ENCODE measurements at regions not wholly inside any gene's neighbourhood (a gene's known extent, or its start where the extent isn't known, plus 50 kb on each side); places are given as distances from the start of the nearest gene placed in this dataset.
"Not testable (repeated sequence)": the region's sequence is repeated elsewhere in the genome, so short reads cannot be mapped to it uniquely, and the experiment has no call there.

- Histone ChIP-seq H3K27me3 (ENCODE audit: low read depth, low read length) (no peaks in the 10 kb centered on the region), H3K36me3 (ENCODE audit: control insufficient read depth in 1 of 2, insufficient read depth in 2 of 2, low read length in 2 of 2) (no peaks in the 10 kb centered on the region), H3K27ac (ENCODE audit: low read length) (no peak overlapping the region), H3K4me3 (ENCODE audit: low read depth in 1 of 2, low read length in 2 of 2) (no peak overlapping the region), H3K9me3 (ENCODE audit: control insufficient read depth in 1 of 2, low read length in 2 of 2) (no peaks in the 10 kb centered on the region), H3K4me1 (ENCODE audit: control insufficient read depth in 1 of 2, insufficient read depth in 2 of 2, low read length in 2 of 2) (no peaks in the 10 kb centered on the region)
Measured at GRCh38 chr3:150132101-150132749, 161.5 kb upstream of the PFN2 start.

GRCh38 chr3:150131663-150132062, 161.0 kb upstream of the PFN2 start:
- Histone ChIP-seq H3K4me3 (ENCODE audit: low read depth in 1 of 2, low read length in 2 of 2) (no peak overlapping the region), H3K27me3 (ENCODE audit: low read depth, low read length) (no peaks in the 10 kb centered on the region), H3K27ac (ENCODE audit: low read length) (no peak overlapping the region), H3K4me1 (ENCODE audit: control insufficient read depth in 1 of 2, insufficient read depth in 2 of 2, low read length in 2 of 2) (no peaks in the 10 kb centered on the region), H3K9me3 (ENCODE audit: control insufficient read depth in 1 of 2, low read length in 2 of 2) (no peaks in the 10 kb centered on the region), H3K36me3 (ENCODE audit: control insufficient read depth in 1 of 2, insufficient read depth in 2 of 2, low read length in 2 of 2) (no peaks in the 10 kb centered on the region)

GRCh38 chr3:150130404-150131100, 159.9 kb upstream of the PFN2 start:
- Histone ChIP-seq H3K4me3 (ENCODE audit: low read depth in 1 of 2, low read length in 2 of 2) (no peak overlapping the region), H3K9me3 (ENCODE audit: control insufficient read depth in 1 of 2, low read length in 2 of 2) (no peaks in the 10 kb centered on the region), H3K27me3 (ENCODE audit: low read depth, low read length) (no peaks in the 10 kb centered on the region), H3K36me3 (ENCODE audit: control insufficient read depth in 1 of 2, insufficient read depth in 2 of 2, low read length in 2 of 2) (no peaks in the 10 kb centered on the region), H3K4me1 (ENCODE audit: control insufficient read depth in 1 of 2, insufficient read depth in 2 of 2, low read length in 2 of 2) (no peaks in the 10 kb centered on the region), H3K27ac (ENCODE audit: low read length) (no peak overlapping the region)

GRCh38 chr3:150129166-150129565, 158.5 kb upstream of the PFN2 start:
- Histone ChIP-seq H3K27ac (ENCODE audit: low read length) (no peak overlapping the region), H3K9me3 (ENCODE audit: control insufficient read depth in 1 of 2, low read length in 2 of 2) (no peaks in the 10 kb centered on the region), H3K4me3 (ENCODE audit: low read depth in 1 of 2, low read length in 2 of 2) (no peak overlapping the region), H3K36me3 (ENCODE audit: control insufficient read depth in 1 of 2, insufficient read depth in 2 of 2, low read length in 2 of 2) (no peaks in the 10 kb centered on the region), H3K27me3 (ENCODE audit: low read depth, low read length) (no peaks in the 10 kb centered on the region), H3K4me1 (ENCODE audit: control insufficient read depth in 1 of 2, insufficient read depth in 2 of 2, low read length in 2 of 2) (no peaks in the 10 kb centered on the region)

GRCh38 chr3:150128126-150128525, 157.4 kb upstream of the PFN2 start:
- Histone ChIP-seq H3K4me3 (ENCODE audit: low read depth in 1 of 2, low read length in 2 of 2) (no peak overlapping the region), H3K36me3 (ENCODE audit: control insufficient read depth in 1 of 2, insufficient read depth in 2 of 2, low read length in 2 of 2) (no peaks in the 10 kb centered on the region), H3K4me1 (ENCODE audit: control insufficient read depth in 1 of 2, insufficient read depth in 2 of 2, low read length in 2 of 2) (no peaks in the 10 kb centered on the region), H3K9me3 (ENCODE audit: control insufficient read depth in 1 of 2, low read length in 2 of 2) (no peaks in the 10 kb centered on the region), H3K27ac (ENCODE audit: low read length) (no peak overlapping the region), H3K27me3 (ENCODE audit: low read depth, low read length) (no peaks in the 10 kb centered on the region)

GRCh38 chr3:150127011-150127490, 156.4 kb upstream of the PFN2 start:
- no peaks in the 10 kb centered on the region for H3K27me3 ChIP-seq (ENCODE audit: low read depth, low read length)
- no peak overlapping the region for H3K4me3 ChIP-seq (ENCODE audit: low read depth in 1 of 2, low read length in 2 of 2)
- H3K27ac ChIP-seq (ENCODE audit: low read length), result no peak overlapping the region
- no peaks in the 10 kb centered on the region for H3K9me3 ChIP-seq (ENCODE audit: control insufficient read depth in 1 of 2, low read length in 2 of 2)
- H3K4me1 ChIP-seq (ENCODE audit: control insufficient read depth in 1 of 2, insufficient read depth in 2 of 2, low read length in 2 of 2), result no peaks in the 10 kb centered on the region
- H3K36me3 ChIP-seq (ENCODE audit: control insufficient read depth in 1 of 2, insufficient read depth in 2 of 2, low read length in 2 of 2), result no peaks in the 10 kb centered on the region

- H3K4me3 ChIP-seq (ENCODE audit: low read depth in 1 of 2, low read length in 2 of 2), result no peak overlapping the region
- H3K27ac ChIP-seq (ENCODE audit: low read length), result no peak overlapping the region
- H3K36me3 ChIP-seq (ENCODE audit: control insufficient read depth in 1 of 2, insufficient read depth in 2 of 2, low read length in 2 of 2), result no peaks in the 10 kb centered on the region
- H3K9me3 ChIP-seq (ENCODE audit: control insufficient read depth in 1 of 2, low read length in 2 of 2), result no peaks in the 10 kb centered on the region
- H3K27me3 ChIP-seq (ENCODE audit: low read depth, low read length), result no peaks in the 10 kb centered on the region
- no peaks in the 10 kb centered on the region for H3K4me1 ChIP-seq (ENCODE audit: control insufficient read depth in 1 of 2, insufficient read depth in 2 of 2, low read length in 2 of 2)
Measured at GRCh38 chr3:150124142-150124541, 153.4 kb upstream of the PFN2 start.

GRCh38 chr3:150123249-150123648, 152.6 kb upstream of the PFN2 start:
- H3K36me3 ChIP-seq (ENCODE audit: control insufficient read depth in 1 of 2, insufficient read depth in 2 of 2, low read length in 2 of 2); H3K27ac ChIP-seq (ENCODE audit: low read length); H3K4me1 ChIP-seq (ENCODE audit: control insufficient read depth in 1 of 2, insufficient read depth in 2 of 2, low read length in 2 of 2): not testable (repeated sequence)

GRCh38 chr3:150118219-150118618, 147.5 kb upstream of the PFN2 start:
- Histone ChIP-seq H3K36me3 (ENCODE audit: control insufficient read depth in 1 of 2, insufficient read depth in 2 of 2, low read length in 2 of 2) (no peaks in the 10 kb centered on the region), H3K9me3 (ENCODE audit: control insufficient read depth in 1 of 2, low read length in 2 of 2) (no peaks in the 10 kb centered on the region), H3K27me3 (ENCODE audit: low read depth, low read length) (no peaks in the 10 kb centered on the region), H3K4me3 (ENCODE audit: low read depth in 1 of 2, low read length in 2 of 2) (no peak overlapping the region), H3K27ac (ENCODE audit: low read length) (no peak overlapping the region), H3K4me1 (ENCODE audit: control insufficient read depth in 1 of 2, insufficient read depth in 2 of 2, low read length in 2 of 2) (no peaks in the 10 kb centered on the region)

More at GRCh38 chr3:150123249-150123648, 152.6 kb upstream of the PFN2 start:
- H3K27me3 ChIP-seq (ENCODE audit: low read depth, low read length); H3K9me3 ChIP-seq (ENCODE audit: control insufficient read depth in 1 of 2, low read length in 2 of 2); H3K4me3 ChIP-seq (ENCODE audit: low read depth in 1 of 2, low read length in 2 of 2): not testable (repeated sequence)

- Histone ChIP-seq H3K4me3 (ENCODE audit: low read depth in 1 of 2, low read length in 2 of 2) (no peak overlapping the region), H3K9me3 (ENCODE audit: control insufficient read depth in 1 of 2, low read length in 2 of 2) (no peaks in the 10 kb centered on the region), H3K27ac (ENCODE audit: low read length) (no peak overlapping the region), H3K27me3 (ENCODE audit: low read depth, low read length) (no peaks in the 10 kb centered on the region), H3K4me1 (ENCODE audit: control insufficient read depth in 1 of 2, insufficient read depth in 2 of 2, low read length in 2 of 2) (no peaks in the 10 kb centered on the region), H3K36me3 (ENCODE audit: control insufficient read depth in 1 of 2, insufficient read depth in 2 of 2, low read length in 2 of 2) (no peaks in the 10 kb centered on the region)
Measured at GRCh38 chr3:150117076-150117475, 146.4 kb upstream of the PFN2 start.

- Histone ChIP-seq H3K36me3 (ENCODE audit: control insufficient read depth in 1 of 2, insufficient read depth in 2 of 2, low read length in 2 of 2) (no peaks in the 10 kb centered on the region), H3K27me3 (ENCODE audit: low read depth, low read length) (no peaks in the 10 kb centered on the region), H3K4me1 (ENCODE audit: control insufficient read depth in 1 of 2, insufficient read depth in 2 of 2, low read length in 2 of 2) (no peaks in the 10 kb centered on the region), H3K27ac (ENCODE audit: low read length) (no peak overlapping the region), H3K9me3 (ENCODE audit: control insufficient read depth in 1 of 2, low read length in 2 of 2) (no peaks in the 10 kb centered on the region), H3K4me3 (ENCODE audit: low read depth in 1 of 2, low read length in 2 of 2) (no peak overlapping the region)
Measured at GRCh38 chr3:150116196-150116595, 145.5 kb upstream of the PFN2 start.

Data from muscle layer of duodenum (tissue), 2 donors.